ENCODE measurements at regions not wholly inside any gene's neighbourhood (a gene's known extent, or its start where the extent isn't known, plus 50 kb on each side); places are given as distances from the start of the nearest gene placed in this dataset.

- no peak for TF ChIP-seq ZNF274 (IDR thresholded peaks at IDR 0.05; ENCODE audit: low read depth, low read length)
- no peak for TF ChIP-seq YY1 (IDR thresholded peaks at IDR 0.05; ENCODE audit: insufficient read depth, insufficient read length)
Measured at GRCh38 chr2:126824663-126825062, 74.0 kb upstream of the TEX51 start.
